GM19240 (cell line): ENCODE measurements at regions not wholly inside any gene's neighbourhood (a gene's known extent, or its start where the extent isn't known, plus 50 kb on each side); places are given as distances from the start of the nearest gene placed in this dataset.

Experiments used
- DNase-seq: peaks from one replicate; pipeline ENCODE4 v3.0.0; 2011; ENCODE audit warnings: low spot score; ENCODE audit not compliant: insufficient read length

DNA sequence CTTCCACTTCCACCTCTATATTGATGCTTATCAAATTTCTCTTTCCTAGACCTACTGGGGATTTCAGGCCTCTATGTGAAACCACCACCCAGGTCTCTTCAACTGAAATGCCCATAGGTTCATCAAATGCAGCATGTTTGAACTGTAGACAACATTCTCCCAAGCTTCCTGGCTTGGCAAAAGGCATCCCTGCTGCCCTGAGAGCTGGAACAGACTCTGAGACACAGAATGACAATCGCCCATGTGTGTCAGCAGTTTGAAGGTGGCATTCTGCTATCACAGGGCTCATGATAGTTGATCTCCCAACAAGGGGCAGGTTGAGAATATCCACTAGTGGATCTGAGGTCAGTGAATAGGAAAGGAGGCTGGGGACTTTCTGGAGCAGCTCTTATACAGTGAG, 200.7 kb downstream of the RPLP1 start:
- no peak for DNase-seq

DNA sequence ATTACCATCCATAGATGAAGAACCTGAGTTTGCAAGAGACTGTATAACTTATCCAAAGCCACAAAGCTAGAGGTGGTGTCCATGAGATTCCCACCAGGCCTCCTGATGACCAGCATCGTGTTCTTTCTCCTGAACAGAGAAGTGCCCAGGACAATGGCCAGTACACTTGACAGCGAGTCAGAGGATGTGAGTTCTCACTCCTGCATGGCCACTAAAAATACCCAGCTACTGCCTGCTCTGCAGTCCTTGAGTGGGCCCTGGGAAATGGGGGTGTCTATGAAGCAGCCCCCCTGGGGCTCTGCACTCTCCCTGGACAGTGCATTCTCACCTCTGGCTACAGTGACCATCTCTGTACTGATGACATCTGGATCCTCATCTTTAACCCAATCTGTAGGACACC, 201.2 kb downstream of the RPLP1 start:
- no peak for DNase-seq

DNA sequence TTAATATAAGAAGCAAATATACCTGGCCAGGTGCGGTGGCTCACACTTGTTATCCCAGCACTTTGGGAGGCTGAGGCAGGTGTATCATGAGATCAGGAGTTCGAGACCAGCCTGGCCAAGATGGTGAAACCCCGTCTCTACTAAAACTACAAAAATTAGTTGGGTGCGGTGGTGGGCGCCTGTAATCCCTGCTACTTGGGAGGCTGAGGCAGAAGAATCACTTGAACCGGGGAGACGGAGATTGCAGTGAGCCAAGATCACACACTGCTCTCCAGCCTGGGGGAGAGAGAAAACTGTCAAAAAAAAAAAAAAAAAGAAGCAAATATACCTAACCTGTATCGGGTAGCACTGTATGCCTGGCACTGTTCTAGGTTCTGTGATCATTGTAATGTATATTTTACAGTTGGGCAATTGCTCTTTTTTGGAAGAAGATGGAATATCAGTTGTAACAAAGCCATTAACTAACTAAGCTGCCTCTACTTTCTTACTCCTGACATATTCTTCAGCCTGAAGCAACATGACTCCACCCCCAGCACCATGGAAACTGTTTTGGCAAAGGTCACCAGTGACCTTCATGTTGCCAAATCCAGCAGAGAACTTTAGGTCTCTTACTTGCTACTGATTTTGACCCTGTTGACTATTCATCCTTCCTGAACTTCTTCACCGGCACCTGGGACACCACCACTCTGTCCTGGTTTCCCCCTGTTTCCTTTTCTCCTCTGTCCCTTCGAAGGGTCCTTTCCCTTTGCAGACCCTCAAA, 203.8 kb downstream of the RPLP1 start:
- DNase-seq = no peak

DNA sequence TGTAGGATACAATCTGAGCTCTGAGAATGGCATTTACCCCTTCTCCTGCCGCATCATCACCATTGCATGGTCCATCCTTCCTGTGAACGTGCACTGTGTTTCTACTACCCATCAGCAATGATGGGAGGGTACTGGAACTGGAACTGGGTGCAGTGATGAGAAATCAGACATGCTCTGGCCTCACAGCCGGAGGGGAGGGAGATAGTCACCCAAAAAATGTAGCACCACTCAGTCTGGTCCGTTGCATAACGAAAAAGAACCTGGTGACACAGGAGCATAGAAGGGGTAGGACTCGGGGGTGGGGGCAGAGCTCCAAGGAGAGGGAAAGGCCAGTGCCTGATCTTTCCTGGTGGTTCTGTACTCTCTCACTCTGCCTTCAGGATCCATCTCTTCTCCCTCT, 205.0 kb downstream of the RPLP1 start:
- DNase-seq = no peak

DNA sequence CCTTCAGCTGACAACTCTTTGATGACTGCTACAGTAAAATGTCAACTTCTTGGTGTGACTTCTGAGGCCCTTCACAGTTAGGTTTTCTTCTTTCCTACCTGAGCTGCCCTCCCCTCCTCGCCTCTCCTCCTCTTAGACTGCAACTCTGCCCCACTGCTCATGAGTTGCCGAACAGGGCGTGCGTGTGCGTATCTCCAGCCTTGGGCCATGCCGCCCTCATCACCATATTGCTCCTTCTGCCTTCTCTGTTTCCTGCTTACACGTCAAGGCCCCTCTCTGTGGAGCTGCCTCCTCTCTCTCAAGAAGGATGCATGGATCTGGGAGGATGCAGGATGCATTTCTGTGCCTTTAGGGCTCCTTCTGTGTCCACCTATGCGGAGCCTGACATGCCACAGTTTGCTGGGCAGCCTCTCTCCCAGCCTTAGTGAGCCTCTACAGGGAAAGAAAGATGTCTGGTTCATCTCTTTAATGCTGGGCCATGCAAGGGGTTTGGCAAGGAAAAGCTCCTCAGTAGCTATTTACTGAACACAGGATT, 205.9 kb downstream of the RPLP1 start:
- DNase-seq = no peak

DNA sequence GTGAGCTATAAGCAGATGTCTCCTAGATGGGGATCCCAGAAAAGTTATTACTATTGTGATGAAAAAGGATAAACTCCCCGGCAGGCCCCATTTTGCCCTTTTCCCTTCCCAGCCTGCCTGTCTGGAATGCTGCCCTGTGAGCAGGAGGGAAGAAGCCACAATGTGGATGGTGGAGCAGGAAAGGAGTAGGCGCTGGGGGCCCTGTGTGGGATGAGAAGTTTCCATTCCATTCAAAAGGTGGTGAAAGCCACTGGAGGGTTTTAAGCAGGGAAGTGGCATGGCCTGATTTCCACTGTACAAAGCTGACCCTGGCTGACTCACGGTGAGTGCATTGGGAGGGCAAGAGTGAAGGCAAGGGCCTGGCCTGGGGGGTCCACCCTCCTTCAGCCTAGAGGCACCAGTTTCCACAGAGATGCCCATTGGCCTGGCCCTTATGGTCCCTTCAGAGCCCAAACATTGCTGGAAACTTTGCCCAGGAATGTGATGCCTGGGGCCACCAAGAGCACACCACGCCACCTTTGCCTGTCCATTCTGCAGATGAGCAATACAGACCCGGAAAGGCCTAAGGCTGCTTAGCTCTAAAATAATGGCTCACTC, 206.9 kb downstream of the RPLP1 start:
- no peak for DNase-seq

DNA sequence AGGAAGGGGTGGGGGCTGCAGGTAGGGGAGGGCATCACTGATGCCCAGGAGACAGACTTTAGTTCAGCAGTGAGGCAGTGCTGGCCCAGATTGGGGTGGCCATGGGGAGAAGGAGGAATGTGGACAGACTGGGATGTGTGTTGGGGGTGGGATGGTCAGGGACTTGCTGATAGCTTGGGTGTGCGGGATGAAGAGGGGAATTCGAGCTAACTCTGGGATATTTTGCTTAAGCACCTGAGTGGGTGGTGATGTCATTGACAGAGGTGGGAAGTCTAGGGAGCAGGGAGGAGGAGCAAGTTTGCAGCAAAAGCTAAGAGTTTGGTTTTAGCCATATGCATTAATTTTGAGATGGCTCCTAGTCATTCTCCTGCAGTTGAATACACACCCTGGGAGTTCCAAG, 207.5 kb downstream of the RPLP1 start:
- no peak for DNase-seq

DNA sequence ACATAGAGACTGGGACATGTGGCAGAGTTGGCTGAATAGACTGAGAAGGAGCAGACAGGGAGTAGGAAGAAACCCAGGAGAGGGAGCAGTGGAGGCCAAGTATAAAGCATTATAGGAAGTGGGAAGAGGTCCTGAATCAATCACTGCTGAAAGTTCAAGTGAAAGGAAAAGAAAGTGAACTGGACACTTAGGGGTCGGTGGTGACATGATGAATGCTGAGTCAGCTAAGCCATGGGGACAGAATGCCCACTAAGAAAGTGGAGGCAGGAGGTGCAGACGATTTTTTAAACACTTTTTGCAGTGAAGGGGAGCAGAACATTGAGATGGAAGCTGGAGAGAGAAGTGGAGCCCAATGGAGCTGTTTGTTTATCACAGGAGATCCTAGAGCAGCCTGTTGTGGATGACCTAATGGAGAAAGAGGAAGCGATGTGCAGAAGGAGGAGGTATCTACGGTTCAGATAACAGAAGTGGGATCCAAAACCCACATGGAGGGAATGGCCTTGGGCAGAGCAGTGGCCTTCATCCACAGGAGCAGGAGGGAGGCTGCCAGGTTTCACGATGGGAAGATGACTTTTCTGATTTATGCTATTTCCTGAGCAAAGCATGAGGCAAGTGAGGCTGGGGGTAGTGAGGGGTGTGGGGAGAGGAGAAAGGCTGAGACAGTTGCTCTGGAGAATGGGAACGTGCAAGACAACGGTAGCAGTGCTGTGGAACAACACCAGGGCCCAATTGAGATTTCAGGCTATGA, 208.2 kb downstream of the RPLP1 start:
- DNase-seq = no peak

DNA sequence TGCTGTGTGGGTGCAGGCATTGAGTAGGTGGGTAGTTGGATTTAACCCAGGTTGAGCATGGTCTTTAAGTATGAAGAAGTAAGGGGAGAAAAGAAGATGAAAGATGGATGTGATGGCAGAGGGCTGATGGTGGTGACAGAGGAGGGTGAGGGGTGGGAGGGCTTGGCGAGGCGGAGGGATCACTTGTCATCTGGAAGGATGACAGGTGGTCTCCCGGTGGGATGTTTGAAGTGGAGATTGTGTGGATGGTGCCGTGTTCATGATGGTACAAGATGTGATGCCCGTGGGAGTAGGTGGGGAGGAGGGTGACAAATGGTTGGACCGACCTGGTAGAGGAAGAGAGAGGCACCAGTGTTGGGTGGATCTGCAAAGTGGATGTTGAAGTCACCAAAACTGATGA, 208.8 kb downstream of the RPLP1 start:
- no peak for DNase-seq

DNA sequence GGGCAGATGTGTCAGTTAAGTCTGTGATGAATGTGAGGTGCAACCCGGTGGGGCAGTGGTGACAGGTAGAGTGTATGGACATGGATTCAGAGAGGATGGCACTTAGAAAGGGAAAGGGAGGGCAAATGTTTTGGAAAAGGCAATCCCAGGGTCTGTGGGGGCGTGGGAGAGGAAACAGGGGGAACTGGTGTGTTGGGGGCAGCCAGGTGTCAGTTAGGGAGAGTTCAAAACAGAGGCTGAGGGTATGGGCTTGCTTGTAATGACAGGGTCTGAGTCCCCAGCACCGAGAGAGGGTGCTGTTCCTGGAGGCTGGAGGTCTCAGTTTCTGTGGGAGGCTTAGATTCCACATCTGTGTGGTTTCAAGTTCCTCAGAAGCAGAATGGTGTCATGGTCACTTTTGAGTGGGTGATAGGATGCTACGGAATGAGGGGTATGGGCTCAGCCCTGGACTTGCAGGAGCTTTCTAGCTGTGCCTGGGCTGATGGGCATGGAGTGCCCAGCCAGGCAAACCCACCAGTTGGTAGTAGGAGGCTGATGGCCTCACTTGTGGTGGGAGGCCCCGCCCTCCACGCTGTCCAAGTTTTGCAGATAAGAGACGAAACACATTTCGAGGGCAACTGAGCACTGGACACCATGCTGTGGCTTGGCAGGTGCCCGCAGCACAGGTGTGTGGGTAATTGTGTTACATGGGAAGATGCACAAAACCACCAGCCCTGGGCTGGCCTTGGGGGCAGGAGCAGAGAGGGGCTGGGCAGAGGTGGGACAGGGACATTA, 209.4 kb downstream of the RPLP1 start:
- no peak for DNase-seq

DNA sequence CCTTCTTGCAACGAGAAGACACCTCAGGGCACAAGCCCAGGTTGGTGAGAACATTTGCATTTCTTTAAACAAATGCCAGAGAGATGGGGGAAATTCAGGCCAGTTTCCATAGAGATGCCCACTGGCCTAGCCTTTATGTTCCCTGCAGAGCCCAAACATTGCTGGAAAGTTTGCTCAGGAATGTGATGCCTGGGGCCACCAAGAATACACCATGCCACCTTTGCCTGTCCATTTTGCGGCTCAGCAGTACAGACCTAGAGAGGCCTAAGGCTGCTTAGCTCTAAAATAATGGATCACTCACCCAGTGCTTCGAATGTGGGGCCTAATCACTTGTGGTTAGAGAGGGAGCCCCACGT, 210.0 kb downstream of the RPLP1 start:
- DNase-seq = no peak

DNA sequence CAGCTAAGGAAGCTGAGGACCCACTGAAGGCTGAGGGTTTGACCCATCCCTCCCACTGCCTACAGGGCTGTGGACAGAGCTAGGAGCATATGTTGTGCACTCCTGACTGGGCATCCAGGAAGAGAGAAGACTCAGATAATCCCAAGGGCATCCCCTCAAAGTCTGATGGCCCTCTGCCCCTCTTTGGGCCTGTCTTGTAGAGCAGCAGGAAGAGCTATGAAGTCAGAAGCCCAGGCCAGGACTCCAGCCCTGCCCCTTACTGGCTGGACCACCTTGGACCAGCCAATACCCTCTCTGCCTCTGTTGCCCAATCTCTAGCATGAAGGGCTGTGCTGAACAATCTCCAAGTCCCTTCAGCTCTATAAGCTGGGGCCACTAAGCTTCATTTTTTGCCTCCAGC, 210.8 kb downstream of the RPLP1 start:
- DNase-seq = no peak

DNA sequence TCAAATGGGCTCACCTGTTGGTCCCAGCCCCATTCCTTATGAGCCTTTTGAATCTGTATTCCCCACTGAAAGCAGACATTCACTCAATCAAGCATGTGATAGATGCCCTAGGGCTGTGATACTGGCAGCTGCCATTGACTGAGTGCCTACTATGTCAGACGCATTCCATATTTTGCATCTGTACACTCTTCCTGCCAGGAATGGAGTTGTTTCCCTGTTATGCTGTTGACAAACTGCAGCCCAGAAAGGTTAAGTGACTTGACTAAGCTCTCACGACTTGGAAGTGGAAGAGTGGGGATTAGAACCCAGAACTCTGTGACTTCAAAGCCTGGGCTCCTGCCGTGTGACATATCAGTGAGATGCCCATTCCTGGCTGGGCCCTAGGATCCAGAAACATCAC, 211.4 kb downstream of the RPLP1 start:
- no peak for DNase-seq

DNA sequence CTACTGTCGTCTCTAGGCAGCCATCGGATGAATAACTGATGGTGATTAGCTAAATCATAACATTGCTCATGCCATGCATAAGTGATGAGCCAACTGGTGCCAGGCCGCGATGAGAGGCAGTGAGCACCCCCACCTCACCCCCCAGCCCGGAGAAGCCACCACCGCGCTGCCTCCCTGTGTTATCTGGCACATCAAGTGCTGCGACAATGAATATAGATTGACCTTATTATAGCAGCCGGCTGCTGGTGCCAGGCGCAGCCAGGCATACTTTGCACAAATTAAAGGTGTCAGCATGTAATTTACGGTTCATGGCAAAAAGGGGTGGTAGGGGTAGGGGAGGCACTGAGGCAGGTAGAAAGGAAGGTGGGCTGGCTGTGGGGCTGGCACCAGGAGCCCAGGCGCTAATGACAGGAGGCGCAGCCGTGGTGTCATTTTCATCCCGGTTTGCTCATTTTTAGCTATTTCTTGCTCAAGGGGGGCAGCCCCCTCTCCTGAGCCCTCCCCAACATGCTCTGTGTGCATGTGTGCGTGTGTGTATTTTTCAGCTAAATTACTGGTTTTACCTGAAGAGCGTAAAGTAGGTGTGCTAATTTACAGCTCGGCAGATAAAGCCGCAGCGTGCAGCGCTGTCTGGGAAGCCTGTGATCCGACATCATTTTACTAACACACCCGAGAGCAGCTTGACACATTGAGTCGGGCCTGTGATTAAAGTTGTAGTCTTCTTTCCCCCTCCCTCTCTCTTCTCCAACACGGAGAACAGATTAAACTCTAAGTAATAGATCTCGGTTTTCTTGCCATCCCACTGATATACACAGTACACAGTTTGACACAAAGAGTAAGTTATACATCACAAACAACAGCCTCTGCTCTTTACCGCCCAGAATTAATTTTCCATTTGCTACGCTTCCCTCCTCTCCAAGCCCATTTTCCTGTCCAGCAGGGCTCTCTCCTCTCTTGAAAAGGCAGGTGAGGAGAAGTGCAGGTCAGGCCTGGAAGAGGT, 212.3 kb downstream of the RPLP1 start:
- DNase-seq = no peak

DNA sequence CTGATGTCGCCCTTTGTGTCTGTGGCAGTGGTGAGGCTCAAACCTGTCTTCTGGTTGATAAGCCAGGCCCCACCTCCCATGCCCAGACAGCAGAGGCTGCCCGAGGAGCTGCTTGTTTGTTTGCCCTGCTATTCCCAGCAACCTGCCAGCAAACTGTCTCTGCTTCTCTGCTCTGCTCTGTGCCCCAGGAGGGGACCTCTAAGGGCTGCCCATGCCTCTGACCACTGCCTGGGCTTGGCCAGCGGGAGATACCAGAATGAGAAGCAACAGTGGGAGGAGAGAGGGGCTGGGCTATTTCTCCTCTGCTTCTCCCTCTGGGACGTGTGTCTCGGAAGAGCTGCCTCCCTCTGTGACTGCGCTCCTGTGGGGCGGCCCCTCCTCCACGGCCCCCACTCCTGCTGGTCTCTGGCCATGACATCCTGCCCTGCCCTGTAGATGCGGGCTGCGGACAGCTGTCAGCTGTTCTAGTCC, 213.1 kb downstream of the RPLP1 start:
- DNase-seq = no peak

DNA sequence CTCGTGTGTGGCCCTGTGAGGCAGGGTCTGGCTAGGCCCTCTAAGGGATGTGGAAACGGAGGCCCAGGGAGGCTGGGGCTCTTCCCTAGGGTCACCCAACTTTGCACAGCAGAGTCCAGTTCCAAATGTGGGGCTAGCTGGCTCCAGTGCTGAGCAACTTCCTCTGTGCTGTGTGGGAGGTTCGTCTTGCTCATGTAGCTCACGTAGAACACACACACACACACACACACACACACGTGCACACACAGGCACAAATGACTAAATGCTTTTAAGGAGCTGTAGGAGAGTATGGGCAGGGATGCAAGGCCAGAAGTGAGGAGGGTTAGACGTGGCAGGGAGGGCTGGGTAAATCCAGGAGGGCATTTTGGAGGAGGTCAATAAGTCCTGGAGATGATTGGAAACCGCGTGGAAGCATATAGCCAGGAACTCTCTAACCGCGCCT, 213.8 kb downstream of the RPLP1 start:
- DNase-seq = no peak

DNA sequence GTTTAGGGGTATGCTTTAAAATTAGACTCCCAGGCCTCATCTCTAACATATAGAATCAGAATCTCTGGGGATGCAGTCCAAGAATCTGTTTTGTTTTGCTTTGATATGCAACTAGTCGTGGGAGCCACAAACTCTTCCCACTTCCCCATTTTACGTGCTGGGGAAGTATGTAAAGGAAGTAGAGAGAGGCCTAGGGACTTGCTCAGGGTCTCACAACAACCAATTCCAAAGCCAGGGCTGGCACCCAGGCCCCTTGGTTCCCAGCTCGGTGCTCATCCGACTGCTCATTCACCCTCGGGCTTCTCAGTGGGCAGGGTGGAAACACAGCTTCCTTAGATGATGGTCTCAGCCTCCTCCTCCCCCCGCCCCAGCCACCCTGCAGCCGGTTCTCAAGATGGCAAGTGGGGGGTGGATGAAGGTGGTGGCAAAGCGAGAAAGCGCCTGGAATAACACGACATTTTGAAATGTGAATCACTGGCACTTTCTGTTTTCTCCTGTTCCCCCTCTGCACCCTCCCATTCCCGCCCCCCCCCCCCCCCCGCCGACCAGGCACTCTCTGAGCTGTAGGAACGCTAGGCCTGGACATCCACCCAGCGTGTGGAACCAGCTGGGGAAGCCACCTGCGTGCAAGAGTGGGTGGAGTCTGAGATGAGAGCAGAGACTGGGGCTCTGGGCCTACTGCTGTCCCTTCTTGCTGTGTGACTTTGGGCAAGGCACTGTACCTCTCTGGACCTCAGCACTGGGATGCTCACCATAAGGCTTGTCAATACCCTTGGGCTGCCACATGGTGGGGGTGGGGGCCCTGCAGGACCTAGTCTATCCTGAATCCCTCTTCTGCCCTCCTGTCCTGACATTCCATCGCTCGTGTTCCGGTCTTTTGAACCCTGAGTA, 214.5 kb downstream of the RPLP1 start:
- no peak for DNase-seq

DNA sequence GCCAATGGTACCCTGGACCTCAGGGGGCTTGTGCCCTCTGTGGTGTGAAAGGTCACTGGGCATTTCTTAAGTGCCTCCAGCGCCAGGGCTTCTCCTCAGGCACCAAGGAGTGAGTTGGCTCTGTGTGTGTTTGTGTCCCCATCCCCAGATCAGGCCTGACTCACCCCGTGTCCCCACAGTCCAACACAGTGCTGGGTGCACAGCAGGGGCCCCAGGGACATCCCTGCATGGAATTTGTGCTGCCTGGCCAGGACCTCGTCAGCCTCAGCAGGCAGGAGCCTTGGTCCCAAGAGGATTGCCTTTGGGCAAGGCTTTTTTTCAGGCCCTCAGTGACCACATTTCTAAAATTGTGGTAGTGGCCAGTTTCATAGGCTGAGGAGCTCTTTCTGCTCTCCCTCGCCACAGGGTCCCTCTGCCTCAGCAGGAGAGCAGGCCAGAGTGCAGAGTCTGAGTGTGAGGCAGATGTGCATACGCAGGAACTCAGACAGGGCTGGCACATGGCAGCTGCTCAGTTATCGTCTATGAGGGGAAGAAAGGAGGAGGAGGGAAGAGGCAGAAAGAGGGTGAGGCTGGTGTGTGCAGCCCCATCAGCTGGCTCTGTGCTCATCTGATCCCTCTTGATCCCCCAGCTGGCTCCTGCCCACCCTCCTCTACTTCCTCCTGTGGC, 215.6 kb downstream of the RPLP1 start:
- DNase-seq = no peak

DNA sequence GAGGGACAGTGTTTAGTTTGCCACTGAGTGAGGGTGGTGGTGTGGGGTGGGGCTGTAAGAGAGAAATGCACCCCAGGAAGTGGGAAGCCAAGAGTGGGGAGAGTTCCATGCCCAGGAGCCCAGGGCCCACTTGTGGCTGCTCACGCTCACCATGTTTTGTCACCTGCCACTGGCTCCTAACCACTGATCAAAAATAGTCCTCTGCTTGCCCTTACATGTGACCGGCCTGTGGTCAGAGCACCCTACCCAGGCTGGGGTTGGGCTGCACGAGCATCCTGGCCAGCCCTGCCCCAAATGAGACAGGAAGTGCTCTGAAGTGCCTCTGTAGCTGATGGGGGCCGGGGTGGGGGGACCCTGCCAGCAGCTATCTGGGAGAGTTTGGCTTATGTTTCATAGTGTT, 216.3 kb downstream of the RPLP1 start:
- DNase-seq = peak; percentile 31
